H7 (cell line): ENCODE measurements at regions not wholly inside any gene's neighbourhood (a gene's known extent, or its start where the extent isn't known, plus 50 kb on each side); places are given as distances from the start of the nearest gene placed in this dataset.

Source experiments
- DNase-seq: peaks from one replicate; pipeline ENCODE4 v3.0.0; 2012
- H3K27me3 ChIP-seq: 2 replicates; pipeline ENCODE4 v1.6.0; 2011; ENCODE audit warnings: mild to moderate bottlenecking, low read length; ENCODE audit not compliant: control insufficient read depth, insufficient read depth
- H3K36me3 ChIP-seq: replicated peaks from 2 replicates; pipeline ENCODE4 v1.5.1; 2011; ENCODE audit warnings: low read length; ENCODE audit not compliant: control insufficient read depth, insufficient read depth
- H3K4me3 ChIP-seq: 2 replicates; pipeline ENCODE4 v1.5.1; 2011; ENCODE audit warnings: low read depth, mild to moderate bottlenecking, control low read depth, low read length, moderate library complexity; ENCODE audit not compliant: insufficient read depth

- no peak for DNase-seq
- Histone ChIP-seq H3K27me3 (no peaks in the 10 kb centered on the region), H3K4me3 (no peak overlapping the region), H3K36me3 (no peaks in the 10 kb centered on the region)
Measured at GRCh38 chr20:40134176-40134575, 554.9 kb downstream of the MAFB start.

- Histone ChIP-seq H3K36me3 (no peaks in the 10 kb centered on the region), H3K27me3 (no peaks in the 10 kb centered on the region), H3K4me3 (no peak overlapping the region)
- no peak for DNase-seq
Measured at GRCh38 chr20:40120827-40121226, 568.2 kb downstream of the MAFB start.

GRCh38 chr20:40111282-40111681 is 577.8 kb downstream of the MAFB start:
- H3K27me3 ChIP-seq = no peaks in the 10 kb centered on the region
- H3K36me3 ChIP-seq = no peaks in the 10 kb centered on the region
- no peak overlapping the region for H3K4me3 ChIP-seq
- DNase-seq = no peak

DNA sequence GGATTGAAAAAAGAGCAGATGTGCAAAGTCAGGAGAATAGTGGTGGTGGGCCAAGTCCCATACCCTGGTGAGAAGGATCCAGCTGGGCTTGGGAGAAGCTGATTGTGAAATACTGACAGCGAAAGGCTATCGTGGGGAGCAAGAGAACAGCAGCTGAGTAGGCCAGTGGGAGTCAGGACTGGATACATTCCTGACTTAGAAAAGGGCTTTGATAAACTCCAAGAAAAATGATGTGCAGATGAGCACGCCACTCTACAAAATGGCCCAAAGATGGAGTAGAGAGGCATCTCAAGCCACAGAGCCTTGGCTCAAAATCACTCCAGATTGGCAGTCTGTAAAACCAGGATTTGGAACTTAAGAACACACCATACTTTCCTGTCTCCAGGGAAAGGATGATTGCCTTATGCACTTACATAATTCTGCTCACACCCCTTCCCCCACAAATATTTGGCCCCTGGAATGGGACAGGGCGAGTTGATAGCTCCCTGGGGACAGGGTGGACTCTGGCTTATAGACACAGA is 578.7 kb downstream of the MAFB start:
- Histone ChIP-seq H3K4me3 (no peak overlapping the region), H3K36me3 (no peaks in the 10 kb centered on the region), H3K27me3 (no peaks in the 10 kb centered on the region)
- no peak for DNase-seq

DNA sequence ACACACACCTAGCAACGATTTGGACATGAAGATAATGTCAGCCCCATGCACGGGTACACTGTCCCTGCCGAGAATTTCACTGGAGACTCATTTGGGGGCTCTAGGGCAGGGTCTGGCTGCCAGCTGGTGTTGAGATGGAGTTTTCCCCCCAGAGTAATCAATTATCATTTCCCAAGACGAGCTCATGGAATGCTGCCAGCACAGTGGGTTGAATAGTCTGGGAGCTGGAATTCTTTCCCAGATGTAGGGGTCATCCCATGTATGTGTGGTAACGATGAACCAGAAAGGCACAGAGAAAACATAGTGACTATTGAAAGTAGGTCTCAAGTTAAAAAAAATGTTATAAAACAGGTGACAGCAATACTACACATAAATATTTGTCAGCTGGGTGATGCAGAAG is 579.9 kb downstream of the MAFB start:
- no peak overlapping the region for H3K4me3 ChIP-seq
- DNase-seq = no peak
- no peaks in the 10 kb centered on the region for H3K27me3 ChIP-seq
- no peaks in the 10 kb centered on the region for H3K36me3 ChIP-seq

DNA sequence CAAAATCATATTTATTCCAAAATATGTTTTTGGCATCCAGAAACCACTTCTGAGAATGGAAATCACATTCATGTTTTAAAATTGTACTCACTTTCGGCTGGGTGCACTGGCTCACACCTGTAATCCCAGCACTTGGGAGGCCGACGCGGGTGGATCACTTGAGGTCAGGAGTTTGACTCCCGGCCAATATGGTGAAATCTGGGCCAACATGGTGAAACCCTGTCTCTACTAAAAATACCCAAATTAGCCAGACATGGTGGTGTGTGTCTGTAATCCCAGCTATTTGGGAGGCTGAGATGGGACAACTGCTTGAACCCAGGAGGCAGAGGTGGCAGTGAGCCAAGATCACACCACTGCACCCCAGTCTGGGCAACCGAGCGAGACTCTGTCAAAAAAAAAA is 580.7 kb downstream of the MAFB start:
- H3K27me3 ChIP-seq = no peaks in the 10 kb centered on the region
- no peak for DNase-seq
- no peak overlapping the region for H3K4me3 ChIP-seq
- H3K36me3 ChIP-seq = no peaks in the 10 kb centered on the region

DNA sequence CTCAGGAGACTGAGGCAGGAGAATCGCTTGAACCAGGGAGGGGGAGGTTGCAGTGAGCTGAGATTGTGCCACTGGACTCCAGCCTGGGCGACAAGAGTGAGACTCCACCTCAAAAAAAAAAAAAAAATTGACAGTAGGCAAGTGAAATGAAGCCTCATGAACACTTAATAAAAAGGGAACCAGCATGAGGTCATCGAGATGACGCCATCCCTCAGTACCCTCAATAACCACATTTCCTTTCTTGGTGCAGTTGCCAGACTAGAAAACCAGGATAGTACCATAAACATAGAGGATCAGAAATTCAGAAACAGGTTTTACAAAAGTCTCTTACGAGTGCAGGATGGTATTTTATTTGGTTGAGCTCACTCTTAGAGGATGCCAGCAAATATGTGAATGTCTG is 584.1 kb downstream of the MAFB start:
- DNase-seq = no peak
- no peak overlapping the region for H3K4me3 ChIP-seq
- no peaks in the 10 kb centered on the region for H3K27me3 ChIP-seq
- H3K36me3 ChIP-seq = no peaks in the 10 kb centered on the region

- H3K4me3 ChIP-seq = no peak overlapping the region
- no peaks in the 10 kb centered on the region for H3K36me3 ChIP-seq
- DNase-seq = no peak
- no peaks in the 10 kb centered on the region for H3K27me3 ChIP-seq
Measured at GRCh38 chr20:40103420-40103819, 585.6 kb downstream of the MAFB start.

DNA sequence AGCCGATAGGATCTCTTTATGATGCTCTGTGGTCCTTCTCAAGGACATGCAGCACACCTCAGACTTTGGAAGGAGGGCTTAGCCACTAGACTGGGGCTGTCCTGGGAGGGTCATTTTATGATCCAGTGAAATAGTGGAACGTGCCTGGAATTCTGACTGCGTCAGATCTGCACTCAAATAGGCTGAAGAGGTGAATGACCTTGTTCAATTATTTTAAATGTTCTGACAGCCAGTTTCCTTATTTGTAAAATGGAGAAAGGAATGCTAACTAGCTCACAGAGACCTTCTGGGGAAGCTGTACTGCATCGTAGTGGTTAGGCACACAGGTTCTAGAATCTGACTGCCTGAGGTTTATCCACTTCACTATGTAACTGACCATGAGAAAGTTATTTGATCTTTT is 587.5 kb downstream of the MAFB start:
- H3K27me3 ChIP-seq = no peaks in the 10 kb centered on the region
- no peak overlapping the region for H3K4me3 ChIP-seq
- H3K36me3 ChIP-seq = no peaks in the 10 kb centered on the region
- DNase-seq = no peak

DNA sequence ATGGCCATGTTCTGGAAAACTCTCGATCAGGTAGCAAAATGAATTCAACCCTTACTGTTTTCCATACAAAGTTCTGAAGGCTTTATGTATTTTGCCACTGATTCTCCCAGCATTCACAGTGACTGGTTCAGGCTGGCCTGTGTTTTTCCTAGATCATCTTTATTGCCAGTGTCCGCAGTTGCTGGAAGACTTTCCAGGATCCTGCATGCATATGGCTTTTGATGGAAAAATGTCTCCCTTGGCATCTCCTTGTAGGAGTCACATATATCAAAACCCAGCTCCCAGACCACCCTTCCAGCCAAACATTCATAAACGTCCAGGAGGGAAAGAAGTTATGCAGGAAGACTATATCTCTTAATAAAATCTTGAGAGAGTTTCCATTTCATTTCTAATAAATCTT is 588.8 kb downstream of the MAFB start:
- H3K4me3 ChIP-seq = no peak overlapping the region
- no peaks in the 10 kb centered on the region for H3K36me3 ChIP-seq
- H3K27me3 ChIP-seq = no peaks in the 10 kb centered on the region
- no peak for DNase-seq

GRCh38 chr20:40090236-40090635 is 598.8 kb downstream of the MAFB start:
- Histone ChIP-seq H3K36me3 (0 out of 2 replicates have a peak, but pooled peaks cover 1% of the 10 kb centered on the region), H3K4me3 (no peak overlapping the region), H3K27me3 (no peaks in the 10 kb centered on the region)
- no peak for DNase-seq

GRCh38 chr20:40087496-40087895 is 601.5 kb downstream of the MAFB start:
- DNase-seq = no peak
- no peaks in the 10 kb centered on the region for H3K27me3 ChIP-seq
- H3K4me3 ChIP-seq = no peak overlapping the region
- 0 out of 2 replicates have a peak, but pooled peaks cover 1% of the 10 kb centered on the region for H3K36me3 ChIP-seq

DNA sequence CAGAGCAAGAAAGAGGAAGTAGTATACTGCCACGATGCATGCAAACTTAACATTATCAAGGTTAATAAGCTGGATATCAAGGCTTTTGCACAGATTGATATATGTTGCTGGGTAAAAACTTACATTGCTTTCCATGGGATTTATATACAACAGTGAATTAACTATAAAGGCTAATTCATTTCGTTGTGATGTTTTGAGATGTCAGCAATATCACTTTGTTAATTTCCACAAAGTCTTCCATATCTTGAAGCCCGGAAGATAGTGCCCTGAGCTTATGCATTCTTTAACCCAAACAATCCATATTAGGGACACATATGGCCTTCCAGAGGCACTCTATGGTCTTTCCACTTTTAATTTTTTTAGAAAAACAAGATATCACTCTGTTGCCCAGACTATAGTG is 603.5 kb downstream of the MAFB start:
- Histone ChIP-seq H3K27me3 (no peaks in the 10 kb centered on the region), H3K4me3 (no peak overlapping the region), H3K36me3 (no peaks in the 10 kb centered on the region)
- no peak for DNase-seq

DNA sequence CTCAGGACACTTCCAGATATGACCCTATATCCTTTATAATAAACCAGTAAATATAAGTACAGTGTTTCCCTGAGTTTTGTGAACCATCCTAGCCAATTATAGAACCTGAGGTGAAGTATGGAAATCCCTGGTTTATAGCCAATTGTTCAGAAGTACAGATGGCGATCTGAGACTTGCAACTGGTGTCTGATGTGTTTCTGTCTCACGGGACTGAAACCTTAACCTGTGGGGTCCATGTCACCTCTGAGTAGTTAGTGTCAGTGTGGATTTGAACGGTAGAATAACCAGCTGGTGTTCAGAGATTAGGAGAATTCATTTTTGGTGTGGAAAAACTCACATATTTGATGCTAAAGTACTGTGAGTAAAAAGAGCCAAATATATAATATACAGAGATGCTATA is 606.6 kb downstream of the MAFB start:
- Histone ChIP-seq H3K27me3 (no peaks in the 10 kb centered on the region), H3K4me3 (no peak overlapping the region), H3K36me3 (no peaks in the 10 kb centered on the region)
- no peak for DNase-seq

DNA sequence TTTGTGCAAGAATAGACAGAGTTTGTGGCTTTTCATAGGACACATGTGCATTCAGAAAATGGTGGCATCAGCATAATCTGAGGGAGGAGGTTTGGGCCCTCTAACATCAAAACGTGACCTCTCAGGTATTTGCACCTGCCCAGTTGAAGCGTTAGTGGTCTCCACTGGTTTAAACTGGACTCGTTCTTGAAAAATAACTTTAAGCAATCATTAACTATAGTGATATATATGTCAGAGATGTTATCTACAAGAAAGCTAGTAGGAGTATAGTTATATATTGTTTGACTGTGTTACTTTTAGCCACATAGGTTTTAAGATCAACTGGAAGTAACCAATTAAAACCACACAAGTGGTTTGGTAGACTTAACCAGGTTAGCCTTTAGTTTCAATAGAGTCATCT is 607.4 kb downstream of the MAFB start:
- no peaks in the 10 kb centered on the region for H3K36me3 ChIP-seq
- DNase-seq = no peak
- no peaks in the 10 kb centered on the region for H3K27me3 ChIP-seq
- no peak overlapping the region for H3K4me3 ChIP-seq

DNA sequence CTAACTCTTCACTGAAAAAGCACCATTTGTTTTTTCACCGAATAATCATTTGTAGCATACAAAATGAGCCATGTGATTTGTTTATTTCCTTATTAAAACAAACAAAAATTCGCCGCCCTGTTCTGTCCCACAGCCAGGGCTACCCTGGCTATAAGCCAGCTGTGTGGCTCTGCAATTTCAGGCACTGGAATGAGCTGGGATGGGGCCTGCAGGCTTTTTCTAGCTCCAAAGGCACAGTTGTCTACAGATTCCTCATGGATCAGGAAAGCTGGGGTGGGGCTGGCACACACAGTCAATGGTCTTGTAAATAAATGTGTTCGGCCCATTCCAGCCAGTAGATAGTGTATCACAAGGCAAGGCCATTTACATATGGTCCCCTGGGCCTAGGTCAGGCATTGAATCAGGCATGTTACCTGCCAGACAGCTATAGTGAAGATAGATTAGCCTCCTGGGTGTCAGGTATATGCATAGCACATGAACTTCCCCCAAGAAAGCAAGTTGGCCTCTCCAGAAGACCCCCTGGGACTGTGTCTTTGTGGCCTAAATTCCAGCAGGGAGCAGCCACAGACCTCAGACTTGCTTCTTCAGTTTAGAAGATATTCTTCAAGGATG is 608.9 kb downstream of the MAFB start:
- Histone ChIP-seq H3K27me3 (no peaks in the 10 kb centered on the region), H3K36me3 (no peaks in the 10 kb centered on the region), H3K4me3 (no peak overlapping the region)
- DNase-seq = no peak
